ENCODE measurements at regions not wholly inside any gene's neighbourhood (a gene's known extent, or its start where the extent isn't known, plus 50 kb on each side); places are given as distances from the start of the nearest gene placed in this dataset.

GRCh38 chr5:101976933-101977332 is 319.2 kb downstream of the SLCO4C1 start (continued):
- TF ChIP-seq, protein P1, sequence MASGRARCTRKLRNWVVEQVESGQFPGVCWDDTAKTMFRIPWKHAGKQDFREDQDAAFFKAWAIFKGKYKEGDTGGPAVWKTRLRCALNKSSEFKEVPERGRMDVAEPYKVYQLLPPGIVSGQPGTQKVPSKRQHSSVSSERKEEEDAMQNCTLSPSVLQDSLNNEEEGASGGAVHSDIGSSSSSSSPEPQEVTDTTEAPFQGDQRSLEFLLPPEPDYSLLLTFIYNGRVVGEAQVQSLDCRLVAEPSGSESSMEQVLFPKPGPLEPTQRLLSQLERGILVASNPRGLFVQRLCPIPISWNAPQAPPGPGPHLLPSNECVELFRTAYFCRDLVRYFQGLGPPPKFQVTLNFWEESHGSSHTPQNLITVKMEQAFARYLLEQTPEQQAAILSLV (tag; IDR thresholded peaks at IDR 0.05): no peak
- TF ChIP-seq, protein P2, sequence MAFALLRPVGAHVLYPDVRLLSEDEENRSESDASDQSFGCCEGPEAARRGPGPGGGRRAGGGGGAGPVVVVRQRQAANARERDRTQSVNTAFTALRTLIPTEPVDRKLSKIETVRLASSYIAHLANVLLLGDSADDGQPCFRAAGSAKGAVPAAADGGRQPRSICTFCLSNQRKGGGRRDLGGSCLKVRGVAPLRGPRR (CRISPR knock-in tag; IDR thresholded peaks at IDR 0.05): no peak
- TF ChIP-seq MEIS2 (IDR thresholded peaks at IDR 0.05; ENCODE audit: partially characterized antibody) (no peak), PHF8 (IDR thresholded peaks at IDR 0.05; ENCODE audit: borderline replicate concordance, low read length) (no peak)
- TF ChIP-seq, protein P3, sequence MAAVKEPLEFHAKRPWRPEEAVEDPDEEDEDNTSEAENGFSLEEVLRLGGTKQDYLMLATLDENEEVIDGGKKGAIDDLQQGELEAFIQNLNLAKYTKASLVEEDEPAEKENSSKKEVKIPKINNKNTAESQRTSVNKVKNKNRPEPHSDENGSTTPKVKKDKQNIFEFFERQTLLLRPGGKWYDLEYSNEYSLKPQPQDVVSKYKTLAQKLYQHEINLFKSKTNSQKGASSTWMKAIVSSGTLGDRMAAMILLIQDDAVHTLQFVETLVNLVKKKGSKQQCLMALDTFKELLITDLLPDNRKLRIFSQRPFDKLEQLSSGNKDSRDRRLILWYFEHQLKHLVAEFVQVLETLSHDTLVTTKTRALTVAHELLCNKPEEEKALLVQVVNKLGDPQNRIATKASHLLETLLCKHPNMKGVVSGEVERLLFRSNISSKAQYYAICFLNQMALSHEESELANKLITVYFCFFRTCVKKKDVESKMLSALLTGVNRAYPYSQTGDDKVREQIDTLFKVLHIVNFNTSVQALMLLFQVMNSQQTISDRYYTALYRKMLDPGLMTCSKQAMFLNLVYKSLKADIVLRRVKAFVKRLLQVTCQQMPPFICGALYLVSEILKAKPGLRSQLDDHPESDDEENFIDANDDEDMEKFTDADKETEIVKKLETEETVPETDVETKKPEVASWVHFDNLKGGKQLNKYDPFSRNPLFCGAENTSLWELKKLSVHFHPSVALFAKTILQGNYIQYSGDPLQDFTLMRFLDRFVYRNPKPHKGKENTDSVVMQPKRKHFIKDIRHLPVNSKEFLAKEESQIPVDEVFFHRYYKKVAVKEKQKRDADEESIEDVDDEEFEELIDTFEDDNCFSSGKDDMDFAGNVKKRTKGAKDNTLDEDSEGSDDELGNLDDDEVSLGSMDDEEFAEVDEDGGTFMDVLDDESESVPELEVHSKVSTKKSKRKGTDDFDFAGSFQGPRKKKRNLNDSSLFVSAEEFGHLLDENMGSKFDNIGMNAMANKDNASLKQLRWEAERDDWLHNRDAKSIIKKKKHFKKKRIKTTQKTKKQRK (IDR thresholded peaks at IDR 0.05; ENCODE audit: borderline replicate concordance, low read depth, low read length): no peak

DNA sequence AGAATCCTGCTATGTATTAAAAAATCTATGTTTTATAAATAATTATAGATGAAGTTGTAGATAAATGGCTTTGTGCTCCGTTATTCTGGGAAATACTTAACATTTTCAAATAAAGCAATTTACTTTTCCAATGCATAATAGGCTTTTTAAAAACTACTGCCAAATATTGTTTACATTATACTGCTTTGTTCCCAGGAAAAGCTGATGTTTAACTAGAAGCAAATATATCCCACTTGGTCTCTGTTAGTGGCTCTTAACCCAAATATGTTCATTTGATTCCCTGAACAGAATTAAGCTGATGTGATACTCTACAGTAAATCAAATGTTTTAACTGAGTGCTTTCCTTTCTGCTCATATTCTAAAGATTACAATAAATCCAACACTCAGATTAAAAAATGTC is 326.3 kb downstream of the SLCO4C1 start:
- Histone ChIP-seq H3K4me2 (ENCODE audit: insufficient read depth, low read length) (no peak overlapping the region), H3K36me3 (ENCODE audit: control insufficient read depth, insufficient read depth, low read length) (no peaks in the 10 kb centered on the region), H3K4me1 (replicated peaks in 1 of 2; ENCODE audit: control insufficient read depth in 2 of 2, insufficient read depth in 2 of 2, low read length in 2 of 2) (no peaks in the 10 kb centered on the region), H3K9me3 (replicated peaks; ENCODE audit: control insufficient read depth, insufficient read depth, low read depth, low read length) (no peaks in the 10 kb centered on the region), H3K79me2 (ENCODE audit: control insufficient read depth, insufficient read depth, low read length) (no peaks in the 10 kb centered on the region), H3K27me3 (ENCODE audit: control insufficient read depth in 2 of 2, insufficient read depth in 2 of 2, low read length in 2 of 2) (no peaks in the 10 kb centered on the region), H3K9ac (ENCODE audit: insufficient read depth in 1 of 2, low read depth in 2 of 2, low read length in 2 of 2) (no peak overlapping the region), H4K20me1 (replicated peaks; ENCODE audit: control insufficient read depth, insufficient read depth, low read length) (no peaks in the 10 kb centered on the region), H2AFZ (ENCODE audit: low read depth, low read length) (no peak overlapping the region), H3K4me3 (no peak overlapping the region), H3K27ac (ENCODE audit: extremely low read depth, low read depth, low read length) (no peak overlapping the region), H3K9me1 (ENCODE audit: control insufficient read depth, insufficient read depth, low read length) (no peaks in the 10 kb centered on the region)
- no TSS peak for BruUV-seq (replicated peaks)
- WGBS (ENCODE audit: insufficient coverage, low coverage, missing lambda C conversion rate): 0% methylated on average over 1 of the region's 1 CpG
- intact Hi-C loops (cut with micrococcal nuclease): no loop called here
- FAIRE-seq (no peak), ATAC-seq (no peak), DNase-seq (ENCODE audit: extremely low read depth in 1 of 4, low spot score in 3 of 4) (no peak)
- CTCF ChIA-PET (ENCODE audit: low intra/inter-chr PET ratio): no interaction called here
- in situ Hi-C loops (cut with MboI): no loop called here
- POLR2A ChIA-PET: no interaction called here
- TF ChIP-seq PCBP1 (IDR thresholded peaks at IDR 0.05; ENCODE audit: low read depth, low read length, poor library complexity, severe bottlenecking) (no peak), CLOCK (CRISPR knock-in tag; IDR thresholded peaks at IDR 0.05; ENCODE audit: borderline replicate concordance) (no peak), RBM34 (IDR thresholded peaks at IDR 0.05; ENCODE audit: borderline replicate concordance, insufficient read depth, low read length) (no peak)
- TF ChIP-seq, protein P4, sequence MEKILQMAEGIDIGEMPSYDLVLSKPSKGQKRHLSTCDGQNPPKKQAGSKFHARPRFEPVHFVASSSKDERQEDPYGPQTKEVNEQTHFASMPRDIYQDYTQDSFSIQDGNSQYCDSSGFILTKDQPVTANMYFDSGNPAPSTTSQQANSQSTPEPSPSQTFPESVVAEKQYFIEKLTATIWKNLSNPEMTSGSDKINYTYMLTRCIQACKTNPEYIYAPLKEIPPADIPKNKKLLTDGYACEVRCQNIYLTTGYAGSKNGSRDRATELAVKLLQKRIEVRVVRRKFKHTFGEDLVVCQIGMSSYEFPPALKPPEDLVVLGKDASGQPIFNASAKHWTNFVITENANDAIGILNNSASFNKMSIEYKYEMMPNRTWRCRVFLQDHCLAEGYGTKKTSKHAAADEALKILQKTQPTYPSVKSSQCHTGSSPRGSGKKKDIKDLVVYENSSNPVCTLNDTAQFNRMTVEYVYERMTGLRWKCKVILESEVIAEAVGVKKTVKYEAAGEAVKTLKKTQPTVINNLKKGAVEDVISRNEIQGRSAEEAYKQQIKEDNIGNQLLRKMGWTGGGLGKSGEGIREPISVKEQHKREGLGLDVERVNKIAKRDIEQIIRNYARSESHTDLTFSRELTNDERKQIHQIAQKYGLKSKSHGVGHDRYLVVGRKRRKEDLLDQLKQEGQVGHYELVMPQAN (IDR thresholded peaks at IDR 0.05; ENCODE audit: borderline replicate concordance): no peak

Data from K562 (cell line).